DND-41 (cell line): ENCODE measurements at regions not wholly inside any gene's neighbourhood (a gene's known extent, or its start where the extent isn't known, plus 50 kb on each side); places are given as distances from the start of the nearest gene placed in this dataset.

ENCODE experiments used
- EZH2 ChIP-seq: IDR thresholded peaks from 3 replicates; pipeline ENCODE4 v1.6.1; 2012; ENCODE audit warnings: borderline replicate concordance, low read depth, mild to moderate bottlenecking, moderate library complexity, low read length, inconsistent platforms; ENCODE audit not compliant: severe bottlenecking
- TF ChIP-seq, protein P1 (sequence below): IDR thresholded peaks from 2 replicates; pipeline ENCODE4 v1.5.1; 2012; ENCODE audit warnings: borderline replicate concordance, low read length, moderate library complexity, mild to moderate bottlenecking; ENCODE audit not compliant: poor library complexity, severe bottlenecking; ENCODE audit errors: extremely low read depth

DNA sequence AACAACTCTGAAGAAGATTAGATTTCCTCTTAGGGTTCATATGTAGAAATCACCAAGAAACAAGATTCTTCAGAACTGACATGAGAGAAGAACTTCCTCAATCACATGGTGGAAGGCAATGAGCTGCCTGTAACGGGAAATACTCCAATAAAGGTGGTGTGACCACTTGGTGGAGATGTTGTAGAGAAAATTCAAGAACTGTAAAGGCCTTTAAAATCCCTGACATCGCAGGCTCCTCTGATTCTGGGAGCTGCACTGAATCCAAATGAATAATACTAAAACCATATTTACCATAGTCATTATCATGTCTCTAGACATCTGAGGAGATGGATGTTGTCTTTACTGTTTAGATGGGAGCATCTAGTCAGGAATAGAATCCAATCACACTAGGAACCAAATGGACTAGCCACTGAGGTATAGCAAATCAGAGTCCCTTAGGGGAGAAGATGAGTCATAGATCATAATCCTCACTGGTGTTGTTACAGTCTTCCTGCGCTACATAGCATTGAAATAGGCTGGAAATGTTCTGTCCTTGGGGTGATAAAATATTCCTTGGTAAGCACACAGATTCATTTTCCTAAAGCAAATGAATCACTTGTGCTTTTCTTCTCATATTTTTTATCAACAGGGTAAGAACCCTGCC, 321.6 kb upstream of the TENM4 start:
- TF ChIP-seq EZH2: no peak
- TF ChIP-seq, protein P1, sequence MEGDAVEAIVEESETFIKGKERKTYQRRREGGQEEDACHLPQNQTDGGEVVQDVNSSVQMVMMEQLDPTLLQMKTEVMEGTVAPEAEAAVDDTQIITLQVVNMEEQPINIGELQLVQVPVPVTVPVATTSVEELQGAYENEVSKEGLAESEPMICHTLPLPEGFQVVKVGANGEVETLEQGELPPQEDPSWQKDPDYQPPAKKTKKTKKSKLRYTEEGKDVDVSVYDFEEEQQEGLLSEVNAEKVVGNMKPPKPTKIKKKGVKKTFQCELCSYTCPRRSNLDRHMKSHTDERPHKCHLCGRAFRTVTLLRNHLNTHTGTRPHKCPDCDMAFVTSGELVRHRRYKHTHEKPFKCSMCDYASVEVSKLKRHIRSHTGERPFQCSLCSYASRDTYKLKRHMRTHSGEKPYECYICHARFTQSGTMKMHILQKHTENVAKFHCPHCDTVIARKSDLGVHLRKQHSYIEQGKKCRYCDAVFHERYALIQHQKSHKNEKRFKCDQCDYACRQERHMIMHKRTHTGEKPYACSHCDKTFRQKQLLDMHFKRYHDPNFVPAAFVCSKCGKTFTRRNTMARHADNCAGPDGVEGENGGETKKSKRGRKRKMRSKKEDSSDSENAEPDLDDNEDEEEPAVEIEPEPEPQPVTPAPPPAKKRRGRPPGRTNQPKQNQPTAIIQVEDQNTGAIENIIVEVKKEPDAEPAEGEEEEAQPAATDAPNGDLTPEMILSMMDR: no peak
